GM10248 (cell line): ENCODE measurements at regions not wholly inside any gene's neighbourhood (a gene's known extent, or its start where the extent isn't known, plus 50 kb on each side); places are given as distances from the start of the nearest gene placed in this dataset.

Experiments used
- CTCF ChIA-PET: fragments of 300-600 bp; sonication (Branson Sonifier 250); formaldehyde crosslinking; extraction: SDS; loops from one replicate; lab custom pipeline; 2021; ENCODE audit warnings: antibody characterized with exemption; lab: Yijun Ruan, JAX
- POLR2A ChIA-PET: fragments of 350-650 bp; sonication (Branson Sonifier 250); formaldehyde crosslinking; extraction: SDS; loops from one replicate; lab custom pipeline; 2020; ENCODE audit warnings: antibody characterized with exemption; lab: Yijun Ruan, JAX
- DNase-seq: peaks from one replicate; pipeline ENCODE4 v3.0.0; 2012; ENCODE audit errors: extremely low spot score
- CTCF ChIP-seq: IDR thresholded peaks from 2 replicates; pipeline ENCODE4 v1.5.1; 2012; ENCODE audit warnings: mild to moderate bottlenecking, low read depth; ENCODE audit errors: extremely low read depth, missing control alignments, control extremely low read depth

- no peak for DNase-seq
- no peak for TF ChIP-seq CTCF
- ChIA-PET CTCF (interaction anchor here (1.3 kb wide), 1 partner anchor 10 kb away, joined by 4 read pairs; no protein-coding TSS in a partner anchor), POLR2A (no interaction called here)
Measured at GRCh38 chr3:157692468-157692867, 189.3 kb upstream of the VEPH1 start.

GRCh38 chr3:157683668-157684067 lies 180.5 kb upstream of the VEPH1 start:
- POLR2A ChIA-PET = no interaction called here
- CTCF ChIA-PET = interaction anchor here (1.0 kb wide), 1 partner anchor 49 kb away, joined by 4 read pairs; no protein-coding TSS in a partner anchor
- TF ChIP-seq CTCF = no peak
- DNase-seq = no peak

- DNase-seq = no peak
- TF ChIP-seq CTCF = no peak
- CTCF ChIA-PET = no interaction called here
- POLR2A ChIA-PET = no interaction called here
Measured at GRCh38 chr3:157672061-157672460, 168.8 kb upstream of the VEPH1 start.

GRCh38 chr3:157671656-157672055 lies 168.4 kb upstream of the VEPH1 start:
- no peak for TF ChIP-seq CTCF
- DNase-seq = no peak
- POLR2A ChIA-PET = no interaction called here
- CTCF ChIA-PET = no interaction called here

GRCh38 chr3:157669416-157669815 lies 166.2 kb upstream of the VEPH1 start:
- ChIA-PET POLR2A (no interaction called here), CTCF (no interaction called here)
- no peak for TF ChIP-seq CTCF
- DNase-seq = no peak

GRCh38 chr3:157667493-157667892 lies 164.3 kb upstream of the VEPH1 start:
- DNase-seq = no peak
- ChIA-PET CTCF (interaction anchor here (1.2 to 1.3 kb wide), 2 partner anchors 10 to 46 kb away, joined by 4 read pairs; no protein-coding TSS in a partner anchor), POLR2A (no interaction called here)
- no peak for TF ChIP-seq CTCF

- ChIA-PET CTCF (interaction anchor here (1.0 kb wide), 1 partner anchor 15 kb away, joined by 3 read pairs; no protein-coding TSS in a partner anchor), POLR2A (no interaction called here)
- no peak for DNase-seq
- no peak for TF ChIP-seq CTCF
Measured at GRCh38 chr3:157662171-157662570, 159.0 kb upstream of the VEPH1 start.
